22Rv1 (cell line): ENCODE measurements at regions not wholly inside any gene's neighbourhood (a gene's known extent, or its start where the extent isn't known, plus 50 kb on each side); places are given as distances from the start of the nearest gene placed in this dataset.

Source experiments
- ZFX ChIP-seq: fragments of 450-650 bp; IDR thresholded peaks from 2 replicates; pipeline ENCODE4 v1.6.1; 2017; ENCODE audit warnings: antibody characterized with exemption, borderline replicate concordance
- TF ChIP-seq, protein P1 (sequence below): fragments of 450-650 bp; IDR thresholded peaks from 2 replicates; pipeline ENCODE4 v1.5.1; 2017; ENCODE audit warnings: mild to moderate bottlenecking

DNA sequence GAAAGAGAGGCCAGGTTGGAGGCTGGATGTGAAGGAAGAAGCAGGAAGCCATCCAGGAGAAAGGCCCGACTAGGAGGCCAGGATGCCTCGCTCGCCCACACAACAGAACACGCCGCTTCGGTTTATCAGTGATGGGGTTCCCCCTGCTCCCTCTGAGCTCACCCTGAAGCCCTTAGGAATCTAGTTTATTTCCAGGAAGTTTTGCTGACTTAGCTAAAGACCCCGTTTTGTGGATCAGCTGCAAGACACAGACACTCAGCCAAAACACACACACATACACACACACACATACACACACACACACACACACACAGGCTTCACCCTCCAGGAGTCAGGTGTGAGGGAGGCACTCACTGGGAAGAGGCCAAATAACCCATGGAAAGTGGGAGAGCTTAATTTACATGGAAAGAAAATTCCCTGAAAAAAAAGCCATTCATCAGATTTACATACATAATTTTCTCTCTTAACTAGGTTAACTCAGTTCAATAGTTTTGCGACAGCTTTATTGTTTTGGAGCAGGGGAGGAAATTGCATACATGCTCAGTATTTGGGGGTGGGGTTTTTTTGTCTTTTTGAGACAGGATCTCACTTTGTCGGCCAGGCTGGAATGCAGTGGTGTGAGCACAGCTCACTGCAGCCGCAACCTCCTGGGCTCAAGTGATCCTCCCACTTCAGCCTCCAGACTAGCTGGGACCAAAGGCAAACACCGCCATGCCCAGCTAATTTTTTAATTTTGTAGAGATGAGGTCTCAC lies 92.7 kb upstream of the HAND1 start:
- TF ChIP-seq, protein P1, sequence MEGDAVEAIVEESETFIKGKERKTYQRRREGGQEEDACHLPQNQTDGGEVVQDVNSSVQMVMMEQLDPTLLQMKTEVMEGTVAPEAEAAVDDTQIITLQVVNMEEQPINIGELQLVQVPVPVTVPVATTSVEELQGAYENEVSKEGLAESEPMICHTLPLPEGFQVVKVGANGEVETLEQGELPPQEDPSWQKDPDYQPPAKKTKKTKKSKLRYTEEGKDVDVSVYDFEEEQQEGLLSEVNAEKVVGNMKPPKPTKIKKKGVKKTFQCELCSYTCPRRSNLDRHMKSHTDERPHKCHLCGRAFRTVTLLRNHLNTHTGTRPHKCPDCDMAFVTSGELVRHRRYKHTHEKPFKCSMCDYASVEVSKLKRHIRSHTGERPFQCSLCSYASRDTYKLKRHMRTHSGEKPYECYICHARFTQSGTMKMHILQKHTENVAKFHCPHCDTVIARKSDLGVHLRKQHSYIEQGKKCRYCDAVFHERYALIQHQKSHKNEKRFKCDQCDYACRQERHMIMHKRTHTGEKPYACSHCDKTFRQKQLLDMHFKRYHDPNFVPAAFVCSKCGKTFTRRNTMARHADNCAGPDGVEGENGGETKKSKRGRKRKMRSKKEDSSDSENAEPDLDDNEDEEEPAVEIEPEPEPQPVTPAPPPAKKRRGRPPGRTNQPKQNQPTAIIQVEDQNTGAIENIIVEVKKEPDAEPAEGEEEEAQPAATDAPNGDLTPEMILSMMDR = no peak
- TF ChIP-seq ZFX = no peak
